HG03039 (cell line): ENCODE measurements at regions not wholly inside any gene's neighbourhood (a gene's known extent, or its start where the extent isn't known, plus 50 kb on each side); places are given as distances from the start of the nearest gene placed in this dataset.

Source experiments
- ATAC-seq: cut with Tn5 transposase; IDR thresholded peaks from one replicate; pipeline ENCODE4 v1.9.1; 2021; ENCODE audit warnings: mild to moderate bottlenecking, moderate library complexity; ENCODE audit not compliant: unreplicated experiment

- no peak for ATAC-seq
These were observed 65.1 kb upstream of the DIAPH2 start for GRCh38 chrX:96619588-96619987.

- ATAC-seq = no peak
These were observed 62.8 kb upstream of the DIAPH2 start for GRCh38 chrX:96621811-96622210.
